HepG2 (cell line): ENCODE measurements at regions not wholly inside any gene's neighbourhood (a gene's known extent, or its start where the extent isn't known, plus 50 kb on each side); places are given as distances from the start of the nearest gene placed in this dataset.

Source experiments
- CTCF ChIP-seq: sonication (generic); formaldehyde crosslinking; IDR thresholded peaks from 2 replicates; pipeline ENCODE4 v1.5.0; 2020; ENCODE audit warnings: mild to moderate bottlenecking, missing genetic modification reagents, moderate library complexity
- EZH2 ChIP-seq: conservative IDR thresholded peaks from 2 replicates; pipeline ENCODE4 v1.6.1; 2012; ENCODE audit warnings: mild to moderate bottlenecking, low read depth, low read length, moderate library complexity
- FOXK2 ChIP-seq: fragments of 450-650 bp; IDR thresholded peaks from 2 replicates; pipeline ENCODE4 v1.6.1; 2016
- ZNF780A ChIP-seq: sonication (generic); formaldehyde crosslinking; IDR thresholded peaks from 2 replicates; pipeline ENCODE4 v1.8.0; 2022; ENCODE audit warnings: mild to moderate bottlenecking, missing genetic modification reagents, moderate library complexity

DNA sequence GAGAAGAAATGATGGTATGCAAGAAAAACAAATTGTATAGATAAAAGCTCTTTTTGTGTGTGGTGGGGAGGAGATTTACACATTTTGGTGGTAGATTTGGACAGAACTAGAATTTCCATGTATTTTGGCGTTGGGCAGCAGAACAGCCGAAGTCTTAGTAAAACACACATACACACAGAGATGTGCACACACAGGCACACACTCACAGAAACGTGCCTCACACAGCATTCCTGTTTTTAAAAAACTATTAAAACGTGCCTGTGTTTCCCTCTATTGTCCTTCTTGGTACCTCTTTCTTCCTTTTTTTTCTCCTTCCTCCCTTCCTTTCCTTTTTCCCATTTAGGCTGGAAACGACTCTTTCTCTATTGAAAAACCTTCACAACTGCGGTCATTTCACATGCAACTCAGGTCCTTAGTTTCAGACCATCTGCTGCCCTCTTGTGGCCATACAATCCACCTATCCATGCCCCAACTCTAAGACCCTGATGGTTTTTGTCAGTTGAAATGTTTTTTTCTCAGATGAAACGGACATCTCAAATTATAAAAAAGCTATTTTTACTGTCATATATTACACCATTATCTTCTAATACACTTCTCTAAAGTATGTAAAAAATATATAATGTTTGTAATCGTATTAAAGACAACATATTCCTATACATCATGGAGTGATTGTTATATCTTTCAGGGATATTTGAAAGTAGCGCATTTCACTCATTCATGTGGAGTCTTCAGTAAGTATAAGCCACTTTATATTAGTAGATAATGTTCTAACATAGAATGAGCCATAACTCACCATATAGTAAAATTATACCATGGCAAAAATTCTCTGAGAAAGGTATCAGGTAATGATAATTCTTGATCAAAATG is 386.7 kb upstream of the NOVA1 start:
- no peak for TF ChIP-seq FOXK2
- TF ChIP-seq ZNF780A, result no peak
- peak; percentile 79 for TF ChIP-seq CTCF (CRISPR knock-in tag)
- no peak for TF ChIP-seq EZH2
